SKM-1 (cell line): ENCODE measurements at regions not wholly inside any gene's neighbourhood (a gene's known extent, or its start where the extent isn't known, plus 50 kb on each side); places are given as distances from the start of the nearest gene placed in this dataset.
"Not testable (repeated sequence)": the region's sequence is repeated elsewhere in the genome, so short reads cannot be mapped to it uniquely, and the experiment has no call there.

ENCODE experiments used
- DNase-seq: peaks from one replicate; lab custom pipeline; 2025; ENCODE audit not compliant: unreplicated experiment; lab: John Stamatoyannopoulos, UW

DNA sequence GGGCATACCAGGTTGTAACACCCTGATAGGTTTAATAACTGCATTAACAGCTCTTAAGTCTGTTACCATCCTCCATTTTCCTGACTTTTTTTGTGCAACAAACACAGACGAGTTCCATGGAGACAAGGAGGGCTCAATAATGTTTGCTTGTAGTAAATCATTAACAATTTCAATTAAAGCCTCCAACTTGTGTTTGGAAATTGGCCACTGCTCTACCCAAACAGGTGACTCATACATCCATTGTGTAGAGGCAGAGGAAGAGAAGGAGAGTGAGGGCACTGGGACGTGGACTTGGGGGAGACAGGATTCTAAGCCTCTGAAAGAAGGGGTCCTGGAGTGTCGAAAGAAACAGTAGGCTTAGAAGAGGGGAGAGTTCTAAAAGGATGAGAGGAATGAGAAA is 213.6 kb upstream of the KCNN2 start:
- no peak for DNase-seq

GRCh38 chr5:114148728-114149127 is 213.1 kb upstream of the KCNN2 start:
- not testable (repeated sequence) for DNase-seq

DNA sequence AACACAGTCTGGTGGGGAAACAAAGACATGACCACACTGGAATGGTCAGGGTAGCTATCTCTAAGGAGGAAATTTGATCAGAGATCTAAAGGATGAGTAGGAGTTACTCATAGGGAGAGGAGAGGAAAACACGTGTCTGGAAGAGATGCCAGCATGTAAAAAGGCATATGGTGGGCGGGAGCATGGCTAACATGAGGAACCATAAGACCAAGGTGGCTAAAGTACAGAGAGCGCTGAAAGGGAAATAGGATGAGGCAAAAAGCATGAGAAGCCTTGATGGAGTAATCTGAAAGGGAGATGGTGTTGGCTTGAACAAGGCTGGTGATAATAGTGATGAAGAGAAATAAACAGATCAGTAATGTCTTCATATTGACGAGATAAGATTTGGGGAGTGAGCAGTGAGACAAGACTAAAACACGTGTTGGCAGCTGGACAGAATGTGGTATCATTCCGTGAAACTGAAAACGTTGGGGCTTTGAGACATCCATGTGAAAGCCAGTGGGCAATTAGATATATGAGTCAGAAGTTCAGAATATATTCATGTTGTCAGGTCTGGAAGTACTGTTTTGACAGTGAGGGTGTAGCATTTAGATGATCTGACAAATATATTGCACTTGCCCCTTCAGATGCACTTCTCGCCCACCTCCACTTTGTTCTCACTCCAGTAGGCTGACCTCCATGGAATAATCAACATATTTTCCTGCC is 209.1 kb upstream of the KCNN2 start:
- DNase-seq: no peak

- DNase-seq: no peak
Observed at GRCh38 chr5:114153392-114153791, 208.5 kb upstream of the KCNN2 start.

DNA sequence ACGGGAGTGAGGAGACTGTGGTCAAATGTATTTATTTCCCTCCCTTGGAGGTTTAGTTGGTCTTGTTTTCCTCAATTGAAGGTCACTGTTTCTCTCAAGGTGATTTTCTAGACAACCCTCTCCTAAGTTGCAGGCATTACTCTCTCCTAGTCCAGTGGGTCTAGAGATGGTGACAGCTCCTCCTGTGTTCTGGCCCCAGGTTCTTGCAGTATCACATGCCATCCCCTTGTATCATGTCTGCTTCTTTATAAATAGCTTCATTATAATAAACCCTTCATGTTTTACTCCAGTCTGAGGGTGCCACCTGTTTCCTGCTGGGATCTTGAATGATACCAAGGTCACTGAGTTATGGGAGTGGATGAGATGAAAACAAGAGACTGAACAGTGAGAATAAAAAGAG is 208.0 kb upstream of the KCNN2 start:
- no peak for DNase-seq

- DNase-seq: no peak
Observed at GRCh38 chr5:114166081-114166480, 195.8 kb upstream of the KCNN2 start.

DNA sequence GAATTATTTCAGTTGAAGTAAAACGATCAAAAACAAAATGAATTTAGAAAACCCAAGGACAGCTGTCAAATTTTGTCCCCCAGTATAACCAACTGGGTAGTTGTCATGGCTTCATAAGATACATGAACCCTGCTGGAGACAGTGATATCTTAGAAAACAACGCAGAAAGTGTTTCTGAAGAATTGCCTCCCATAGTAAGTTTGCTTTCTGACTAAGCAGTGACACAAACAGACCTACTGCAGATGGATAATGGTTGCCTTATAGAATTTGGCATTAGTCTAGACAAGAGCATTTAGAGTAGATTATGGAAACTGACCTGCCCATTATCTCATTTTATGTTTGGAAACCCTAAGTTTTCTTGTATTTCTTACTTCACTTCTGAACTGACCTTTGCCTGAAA is 187.7 kb upstream of the KCNN2 start:
- DNase-seq: no peak

DNA sequence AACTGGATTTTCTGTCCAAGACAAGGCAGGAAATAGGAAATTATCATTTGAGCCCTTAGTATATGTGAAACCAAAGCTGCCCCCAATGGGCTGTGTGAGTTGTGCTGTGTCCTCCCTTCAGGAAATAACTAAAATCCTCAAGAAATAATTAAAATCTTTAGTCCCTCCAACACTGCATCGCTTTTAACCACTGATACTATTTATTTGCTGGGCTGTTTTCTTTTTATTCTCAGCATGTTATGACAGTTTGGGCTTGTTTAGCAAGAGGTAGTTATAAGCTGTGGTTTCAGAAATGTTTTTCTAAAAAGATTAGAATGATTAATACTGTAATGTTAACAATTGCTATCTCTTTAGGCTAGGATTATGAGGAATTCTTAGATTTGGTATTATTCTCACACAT is 187.0 kb upstream of the KCNN2 start:
- DNase-seq: no peak

DNA sequence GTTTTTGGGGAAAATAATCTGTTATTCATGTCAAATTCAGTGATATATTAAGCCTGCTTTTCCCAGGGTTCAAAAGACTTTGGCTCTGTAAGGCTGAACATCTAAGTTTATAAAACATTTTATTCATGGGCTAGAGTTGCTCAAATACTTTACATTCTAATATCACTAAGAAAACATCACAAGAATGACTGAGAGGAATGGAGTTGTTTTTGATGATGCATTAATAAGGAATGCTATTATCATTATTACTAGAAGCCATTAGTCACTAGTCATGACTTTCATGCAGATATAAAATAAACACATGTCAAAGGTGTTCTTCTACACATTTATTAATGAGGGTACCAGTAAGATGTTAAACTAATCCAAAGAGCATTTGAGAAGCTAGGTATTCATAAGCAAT is 185.5 kb upstream of the KCNN2 start:
- no peak for DNase-seq

DNA sequence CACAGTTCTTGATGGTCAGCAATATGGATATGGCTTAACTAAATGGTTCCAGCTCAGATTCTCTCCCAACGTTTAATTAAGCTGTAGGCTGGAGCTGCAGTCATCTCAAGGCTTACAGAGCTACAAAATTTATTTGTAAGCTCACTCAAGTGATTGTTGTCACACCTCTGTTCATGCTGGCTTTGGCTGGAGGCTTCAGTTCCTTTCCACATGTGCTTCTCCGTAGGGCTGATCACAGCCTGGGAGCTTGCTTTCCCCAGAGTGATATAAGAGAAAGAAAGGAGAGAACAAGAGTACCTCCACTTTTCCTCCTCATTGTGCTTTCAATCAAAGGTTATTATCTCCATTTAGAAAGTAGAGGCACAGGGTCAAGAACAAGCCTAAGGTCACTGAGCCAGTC is 182.7 kb upstream of the KCNN2 start:
- no peak for DNase-seq

- no peak for DNase-seq
Observed at GRCh38 chr5:114184006-114184405, 177.9 kb upstream of the KCNN2 start.

GRCh38 chr5:114185274-114185673 is 176.6 kb upstream of the KCNN2 start:
- no peak for DNase-seq

DNA sequence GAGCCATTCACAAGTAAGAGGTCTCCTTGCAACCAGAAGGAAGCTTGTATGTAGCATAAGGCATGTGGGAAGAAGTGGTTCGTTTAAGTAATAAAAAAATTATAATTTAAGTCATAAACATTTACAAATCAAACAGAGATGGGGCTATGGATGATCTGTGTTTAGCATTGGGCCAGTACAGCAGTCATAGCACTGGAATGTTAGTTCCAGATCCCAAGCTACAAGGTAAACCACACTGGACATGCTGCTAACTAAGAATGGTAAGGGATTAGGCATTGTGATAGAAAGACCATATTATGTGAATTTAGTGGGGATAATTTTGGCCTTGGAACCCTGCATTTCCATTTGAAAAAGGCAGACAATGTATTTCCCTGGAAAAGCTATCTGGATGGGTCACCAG is 170.4 kb upstream of the KCNN2 start:
- no peak for DNase-seq

- no peak for DNase-seq
Observed at GRCh38 chr5:114192108-114192507, 169.8 kb upstream of the KCNN2 start.

DNA sequence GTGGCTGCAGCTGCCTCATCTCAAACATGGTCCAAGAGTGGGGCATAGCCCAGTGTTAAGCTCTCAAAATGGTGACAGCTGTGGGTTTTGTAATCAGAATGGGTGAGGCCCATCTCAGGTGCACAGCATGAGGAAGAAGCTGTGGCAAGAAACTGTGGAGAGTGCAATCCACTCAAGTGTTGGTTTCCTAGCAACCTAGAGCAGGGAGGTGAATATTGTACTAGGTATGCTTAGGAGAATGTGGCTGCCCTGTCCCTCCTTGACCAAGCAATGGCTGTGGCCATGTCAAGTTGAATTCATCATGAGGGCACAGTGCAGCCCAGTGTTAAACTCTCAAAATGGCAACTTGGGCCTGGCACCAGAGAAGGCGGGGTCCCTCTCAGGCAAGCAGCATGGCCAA is 160.5 kb upstream of the KCNN2 start:
- DNase-seq: no peak

DNA sequence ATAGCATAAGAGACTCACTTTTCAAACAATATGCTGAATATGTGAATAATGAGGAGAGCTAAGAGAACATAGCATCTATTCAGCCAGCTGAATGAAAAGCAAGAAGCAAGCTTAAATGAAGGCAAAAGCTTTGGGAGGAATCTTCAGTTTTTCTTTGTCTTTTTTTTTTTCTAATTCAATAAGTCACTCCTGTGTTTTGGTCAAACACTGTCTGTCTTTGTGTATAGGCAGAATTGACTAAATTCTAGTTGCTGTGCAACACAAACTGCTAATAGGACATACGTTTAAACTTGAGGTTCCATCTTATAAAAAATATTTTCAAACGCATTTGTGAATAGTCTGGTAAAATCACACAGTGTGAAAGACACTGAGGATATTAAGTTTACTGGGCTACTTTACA is 156.9 kb upstream of the KCNN2 start:
- DNase-seq: no peak

- DNase-seq: no peak
Observed at GRCh38 chr5:114206640-114207039, 155.2 kb upstream of the KCNN2 start.

GRCh38 chr5:114207615-114208014 is 154.3 kb upstream of the KCNN2 start:
- DNase-seq: no peak

GRCh38 chr5:114208120-114208519 is 153.8 kb upstream of the KCNN2 start:
- no peak for DNase-seq

- no peak for DNase-seq
Observed at GRCh38 chr5:114208588-114208987, 153.3 kb upstream of the KCNN2 start.

DNA sequence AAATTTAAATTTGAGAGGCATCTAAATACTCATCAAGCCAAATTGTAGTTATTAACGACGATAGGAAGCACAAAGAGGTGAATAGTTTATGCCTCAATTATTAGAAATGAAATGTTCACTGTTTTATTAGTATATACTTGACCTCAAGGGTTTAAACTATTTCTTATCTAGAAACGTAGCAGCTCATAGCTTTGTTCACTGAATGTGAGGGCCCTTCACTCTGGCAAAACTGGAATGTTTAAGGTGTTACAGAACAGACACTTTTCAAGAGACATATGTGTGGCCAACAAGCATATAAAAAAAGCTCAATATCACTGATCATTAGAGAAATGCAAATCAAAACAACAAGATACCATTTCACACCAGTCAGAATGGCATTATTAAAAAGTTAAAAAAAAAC is 151.2 kb upstream of the KCNN2 start:
- DNase-seq: no peak

- no peak for DNase-seq
Observed at GRCh38 chr5:114221807-114222206, 140.1 kb upstream of the KCNN2 start.

GRCh38 chr5:114223866-114224265 is 138.0 kb upstream of the KCNN2 start:
- no peak for DNase-seq

- no peak for DNase-seq
Observed at GRCh38 chr5:114237766-114238165, 124.1 kb upstream of the KCNN2 start.
